ENCODE measurements at regions not wholly inside any gene's neighbourhood (a gene's known extent, or its start where the extent isn't known, plus 50 kb on each side); places are given as distances from the start of the nearest gene placed in this dataset.

GRCh38 chr14:97945631-97946030, 1148.4 kb downstream of the VRK1 start:
- no peak overlapping the region for H2BK120ac ChIP-seq (ENCODE audit: insufficient read depth, low read length, poor library complexity)
- no peak overlapping the region for H4K12ac ChIP-seq (ENCODE audit: low read depth, low read length)
- H3K79me1 ChIP-seq (ENCODE audit: low read length), result no peaks in the 10 kb centered on the region
- no peak overlapping the region for H4K91ac ChIP-seq (ENCODE audit: low read depth, low read length)
- no peak overlapping the region for H3K18ac ChIP-seq (ENCODE audit: low read length)
- H3K23ac ChIP-seq (ENCODE audit: low read length), result no peak overlapping the region
- H3K4ac ChIP-seq (ENCODE audit: low read depth, low read length), result no peak overlapping the region
- no peaks in the 10 kb centered on the region for H3K36me3 ChIP-seq (ENCODE audit: control insufficient read depth in 1 of 2, insufficient read depth in 2 of 2, low read length in 2 of 2)
- no peak overlapping the region for H2AK5ac ChIP-seq (ENCODE audit: low read length)
- H3K79me2 ChIP-seq (ENCODE audit: control insufficient read depth, insufficient read depth, low read length, poor library complexity), result no peaks in the 10 kb centered on the region
- no peak overlapping the region for H3K27ac ChIP-seq (ENCODE audit: low read depth, low read length)
- no peak overlapping the region for H3K4me3 ChIP-seq (ENCODE audit: low read depth, low read length)
- H3K9ac ChIP-seq (ENCODE audit: low read length), result no peak overlapping the region
- H2AFZ ChIP-seq (ENCODE audit: insufficient read depth, low read length, poor library complexity), result no peak overlapping the region
- DNase-seq, result no peak
- H4K8ac ChIP-seq (ENCODE audit: low read depth, low read length), result no peak overlapping the region
- H2BK12ac ChIP-seq (ENCODE audit: low read length), result no peak overlapping the region
- no peak overlapping the region for H3K4me2 ChIP-seq (ENCODE audit: low read length)
- H3K9me3 ChIP-seq (ENCODE audit: insufficient read depth, low read depth, low read length), result no peaks in the 10 kb centered on the region
- no peaks in the 10 kb centered on the region for H3K27me3 ChIP-seq (ENCODE audit: insufficient read depth, low read length)
- no peak overlapping the region for H3K14ac ChIP-seq (ENCODE audit: low read length)
- H2BK5ac ChIP-seq (ENCODE audit: low read depth, low read length, poor library complexity), result no peak overlapping the region
- H3K4me1 ChIP-seq (ENCODE audit: control insufficient read depth in 1 of 2, insufficient read depth in 2 of 2, low read length in 2 of 2), result no peaks in the 10 kb centered on the region

GRCh38 chr14:97946240-97946639, 1149.1 kb downstream of the VRK1 start:
- no peak for DNase-seq
- no peak overlapping the region for H3K18ac ChIP-seq (ENCODE audit: low read length)
- H3K4me1 ChIP-seq (ENCODE audit: control insufficient read depth in 1 of 2, insufficient read depth in 2 of 2, low read length in 2 of 2), result no peaks in the 10 kb centered on the region
- no peak overlapping the region for H2AK5ac ChIP-seq (ENCODE audit: low read length)
- no peaks in the 10 kb centered on the region for H3K27me3 ChIP-seq (ENCODE audit: insufficient read depth, low read length)
- no peaks in the 10 kb centered on the region for H3K79me2 ChIP-seq (ENCODE audit: control insufficient read depth, insufficient read depth, low read length, poor library complexity)
- no peak overlapping the region for H3K4me3 ChIP-seq (ENCODE audit: low read depth, low read length)
- no peaks in the 10 kb centered on the region for H3K79me1 ChIP-seq (ENCODE audit: low read length)
- no peak overlapping the region for H4K91ac ChIP-seq (ENCODE audit: low read depth, low read length)
- no peak overlapping the region for H2AFZ ChIP-seq (ENCODE audit: insufficient read depth, low read length, poor library complexity)
- H4K12ac ChIP-seq (ENCODE audit: low read depth, low read length), result no peak overlapping the region
- no CpG with 5 or more reads among the region's 2 CpGs for WGBS (ENCODE audit: extremely low coverage, insufficient coverage, insufficient read length)
- H3K4ac ChIP-seq (ENCODE audit: low read depth, low read length), result no peak overlapping the region
- H3K27ac ChIP-seq (ENCODE audit: low read depth, low read length), result no peak overlapping the region
- no peak overlapping the region for H4K8ac ChIP-seq (ENCODE audit: low read depth, low read length)
- H3K14ac ChIP-seq (ENCODE audit: low read length), result no peak overlapping the region
- no peak overlapping the region for H2BK12ac ChIP-seq (ENCODE audit: low read length)
- H3K23ac ChIP-seq (ENCODE audit: low read length), result no peak overlapping the region
- H2BK120ac ChIP-seq (ENCODE audit: insufficient read depth, low read length, poor library complexity), result no peak overlapping the region
- no peak overlapping the region for H3K9ac ChIP-seq (ENCODE audit: low read length)
- H2BK5ac ChIP-seq (ENCODE audit: low read depth, low read length, poor library complexity), result no peak overlapping the region
- no peaks in the 10 kb centered on the region for H3K36me3 ChIP-seq (ENCODE audit: control insufficient read depth in 1 of 2, insufficient read depth in 2 of 2, low read length in 2 of 2)
- H3K4me2 ChIP-seq (ENCODE audit: low read length), result no peak overlapping the region
- no peaks in the 10 kb centered on the region for H3K9me3 ChIP-seq (ENCODE audit: insufficient read depth, low read depth, low read length)

- Histone ChIP-seq H3K36me3 (ENCODE audit: control insufficient read depth in 1 of 2, insufficient read depth in 2 of 2, low read length in 2 of 2) (no peaks in the 10 kb centered on the region), H2BK120ac (ENCODE audit: insufficient read depth, low read length, poor library complexity) (no peak overlapping the region), H2AFZ (ENCODE audit: insufficient read depth, low read length, poor library complexity) (no peak overlapping the region), H3K23ac (ENCODE audit: low read length) (no peak overlapping the region), H3K79me1 (ENCODE audit: low read length) (no peaks in the 10 kb centered on the region), H3K14ac (ENCODE audit: low read length) (no peak overlapping the region), H3K27ac (ENCODE audit: low read depth, low read length) (no peak overlapping the region), H3K79me2 (ENCODE audit: control insufficient read depth, insufficient read depth, low read length, poor library complexity) (no peaks in the 10 kb centered on the region), H3K4me2 (ENCODE audit: low read length) (no peak overlapping the region), H3K4me1 (ENCODE audit: control insufficient read depth in 1 of 2, insufficient read depth in 2 of 2, low read length in 2 of 2) (no peaks in the 10 kb centered on the region), H3K27me3 (ENCODE audit: insufficient read depth, low read length) (no peaks in the 10 kb centered on the region), H3K18ac (ENCODE audit: low read length) (no peak overlapping the region), H4K91ac (ENCODE audit: low read depth, low read length) (no peak overlapping the region), H2AK5ac (ENCODE audit: low read length) (no peak overlapping the region), H3K4ac (ENCODE audit: low read depth, low read length) (no peak overlapping the region), H4K8ac (ENCODE audit: low read depth, low read length) (no peak overlapping the region), H3K4me3 (ENCODE audit: low read depth, low read length) (no peak overlapping the region), H4K12ac (ENCODE audit: low read depth, low read length) (no peak overlapping the region), H2BK5ac (ENCODE audit: low read depth, low read length, poor library complexity) (no peak overlapping the region), H3K9me3 (ENCODE audit: insufficient read depth, low read depth, low read length) (no peaks in the 10 kb centered on the region), H3K9ac (ENCODE audit: low read length) (no peak overlapping the region), H2BK12ac (ENCODE audit: low read length) (no peak overlapping the region)
- WGBS (ENCODE audit: extremely low coverage, insufficient coverage, insufficient read length), result no CpG with 5 or more reads among the region's 9 CpGs
- no peak for DNase-seq
Measured at GRCh38 chr14:97946641-97947040, 1149.5 kb downstream of the VRK1 start.

GRCh38 chr14:97948841-97949240, 1151.7 kb downstream of the VRK1 start:
- no peak overlapping the region for H4K8ac ChIP-seq (ENCODE audit: low read depth, low read length)
- H3K4ac ChIP-seq (ENCODE audit: low read depth, low read length), result no peak overlapping the region
- H3K14ac ChIP-seq (ENCODE audit: low read length), result no peak overlapping the region
- no peak overlapping the region for H4K91ac ChIP-seq (ENCODE audit: low read depth, low read length)
- H2BK12ac ChIP-seq (ENCODE audit: low read length), result no peak overlapping the region
- no peaks in the 10 kb centered on the region for H3K79me2 ChIP-seq (ENCODE audit: control insufficient read depth, insufficient read depth, low read length, poor library complexity)
- no peak overlapping the region for H3K18ac ChIP-seq (ENCODE audit: low read length)
- H4K12ac ChIP-seq (ENCODE audit: low read depth, low read length), result no peak overlapping the region
- no peaks in the 10 kb centered on the region for H3K4me1 ChIP-seq (ENCODE audit: control insufficient read depth in 1 of 2, insufficient read depth in 2 of 2, low read length in 2 of 2)
- WGBS (ENCODE audit: extremely low coverage, insufficient coverage, insufficient read length), result no CpG with 5 or more reads among the region's 13 CpGs
- H2AK5ac ChIP-seq (ENCODE audit: low read length), result no peak overlapping the region
- no peaks in the 10 kb centered on the region for H3K27me3 ChIP-seq (ENCODE audit: insufficient read depth, low read length)
- no peak overlapping the region for H2BK120ac ChIP-seq (ENCODE audit: insufficient read depth, low read length, poor library complexity)
- H3K27ac ChIP-seq (ENCODE audit: low read depth, low read length), result no peak overlapping the region
- no peak overlapping the region for H2BK5ac ChIP-seq (ENCODE audit: low read depth, low read length, poor library complexity)
- no peaks in the 10 kb centered on the region for H3K36me3 ChIP-seq (ENCODE audit: control insufficient read depth in 1 of 2, insufficient read depth in 2 of 2, low read length in 2 of 2)
- H3K4me2 ChIP-seq (ENCODE audit: low read length), result no peak overlapping the region
- no peak overlapping the region for H2AFZ ChIP-seq (ENCODE audit: insufficient read depth, low read length, poor library complexity)
- H3K9ac ChIP-seq (ENCODE audit: low read length), result no peak overlapping the region
- no peak overlapping the region for H3K23ac ChIP-seq (ENCODE audit: low read length)
- H3K9me3 ChIP-seq (ENCODE audit: insufficient read depth, low read depth, low read length), result no peaks in the 10 kb centered on the region
- H3K79me1 ChIP-seq (ENCODE audit: low read length), result no peaks in the 10 kb centered on the region
- DNase-seq, result no peak
- no peak overlapping the region for H3K4me3 ChIP-seq (ENCODE audit: low read depth, low read length)
